ENCODE measurements at regions not wholly inside any gene's neighbourhood (a gene's known extent, or its start where the extent isn't known, plus 50 kb on each side); places are given as distances from the start of the nearest gene placed in this dataset.

DNA sequence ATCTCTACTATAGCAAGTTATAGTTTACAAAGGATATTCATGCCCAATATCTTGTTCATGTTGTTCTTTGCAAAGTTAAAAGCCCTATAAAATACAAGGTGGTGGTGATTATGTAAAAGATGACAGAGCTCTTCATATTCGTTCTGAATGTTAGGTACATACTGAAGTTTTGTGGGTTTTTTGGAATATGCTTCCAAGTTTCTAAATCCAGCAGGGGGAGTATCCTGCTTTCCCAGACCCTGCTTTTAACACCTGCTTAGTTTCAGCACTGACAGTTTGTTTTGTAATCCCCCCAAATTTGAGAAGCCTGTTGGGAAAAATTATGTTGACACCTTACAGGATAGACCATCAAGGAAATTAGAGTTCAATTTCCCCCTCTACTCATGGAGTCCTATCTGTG lies 438.3 kb downstream of the SH3GL2 start:
- TF ChIP-seq, protein P1, sequence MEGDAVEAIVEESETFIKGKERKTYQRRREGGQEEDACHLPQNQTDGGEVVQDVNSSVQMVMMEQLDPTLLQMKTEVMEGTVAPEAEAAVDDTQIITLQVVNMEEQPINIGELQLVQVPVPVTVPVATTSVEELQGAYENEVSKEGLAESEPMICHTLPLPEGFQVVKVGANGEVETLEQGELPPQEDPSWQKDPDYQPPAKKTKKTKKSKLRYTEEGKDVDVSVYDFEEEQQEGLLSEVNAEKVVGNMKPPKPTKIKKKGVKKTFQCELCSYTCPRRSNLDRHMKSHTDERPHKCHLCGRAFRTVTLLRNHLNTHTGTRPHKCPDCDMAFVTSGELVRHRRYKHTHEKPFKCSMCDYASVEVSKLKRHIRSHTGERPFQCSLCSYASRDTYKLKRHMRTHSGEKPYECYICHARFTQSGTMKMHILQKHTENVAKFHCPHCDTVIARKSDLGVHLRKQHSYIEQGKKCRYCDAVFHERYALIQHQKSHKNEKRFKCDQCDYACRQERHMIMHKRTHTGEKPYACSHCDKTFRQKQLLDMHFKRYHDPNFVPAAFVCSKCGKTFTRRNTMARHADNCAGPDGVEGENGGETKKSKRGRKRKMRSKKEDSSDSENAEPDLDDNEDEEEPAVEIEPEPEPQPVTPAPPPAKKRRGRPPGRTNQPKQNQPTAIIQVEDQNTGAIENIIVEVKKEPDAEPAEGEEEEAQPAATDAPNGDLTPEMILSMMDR (conservative IDR thresholded peaks at IDR 0.05; ENCODE audit: low read depth, low read length), result peak; percentile 38; the same call in 1 of the 2 replicates
- no peak for TF ChIP-seq EZH2 (IDR thresholded peaks at IDR 0.05; ENCODE audit: low read length, unreplicated experiment)
